ENCODE measurements at regions not wholly inside any gene's neighbourhood (a gene's known extent, or its start where the extent isn't known, plus 50 kb on each side); places are given as distances from the start of the nearest gene placed in this dataset.

GRCh38 chr13:22082030-22082429, 411.2 kb downstream of the FGF9 start:
- Histone ChIP-seq H3K9me3 (no peaks in the 10 kb centered on the region), H3K27ac (no peak overlapping the region), H3K4me3 (no peak overlapping the region), H3K4me1 (no peaks in the 10 kb centered on the region), H3K36me3 (no peaks in the 10 kb centered on the region), H3K27me3 (peaks cover 0 to 8% (median 0%) of the 10 kb centered on the region in 7 donors)
- TF ChIP-seq, protein P1, sequence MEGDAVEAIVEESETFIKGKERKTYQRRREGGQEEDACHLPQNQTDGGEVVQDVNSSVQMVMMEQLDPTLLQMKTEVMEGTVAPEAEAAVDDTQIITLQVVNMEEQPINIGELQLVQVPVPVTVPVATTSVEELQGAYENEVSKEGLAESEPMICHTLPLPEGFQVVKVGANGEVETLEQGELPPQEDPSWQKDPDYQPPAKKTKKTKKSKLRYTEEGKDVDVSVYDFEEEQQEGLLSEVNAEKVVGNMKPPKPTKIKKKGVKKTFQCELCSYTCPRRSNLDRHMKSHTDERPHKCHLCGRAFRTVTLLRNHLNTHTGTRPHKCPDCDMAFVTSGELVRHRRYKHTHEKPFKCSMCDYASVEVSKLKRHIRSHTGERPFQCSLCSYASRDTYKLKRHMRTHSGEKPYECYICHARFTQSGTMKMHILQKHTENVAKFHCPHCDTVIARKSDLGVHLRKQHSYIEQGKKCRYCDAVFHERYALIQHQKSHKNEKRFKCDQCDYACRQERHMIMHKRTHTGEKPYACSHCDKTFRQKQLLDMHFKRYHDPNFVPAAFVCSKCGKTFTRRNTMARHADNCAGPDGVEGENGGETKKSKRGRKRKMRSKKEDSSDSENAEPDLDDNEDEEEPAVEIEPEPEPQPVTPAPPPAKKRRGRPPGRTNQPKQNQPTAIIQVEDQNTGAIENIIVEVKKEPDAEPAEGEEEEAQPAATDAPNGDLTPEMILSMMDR (IDR thresholded peaks at IDR 0.05), result no peak
- intact Hi-C loops (cut with DNase I), result no loop called here
- WGBS, 2 donors, result 83 to 88% methylated on average over 2 of the region's 2 CpGs
- ATAC-seq, result no peak
- no peak for DNase-seq

GRCh38 chr13:22082437-22083100, 411.7 kb downstream of the FGF9 start:
- DNase-seq (no peak), ATAC-seq (no peak)
- intact Hi-C loops (cut with DNase I), result no loop called here
- H3K4me1 ChIP-seq, result no peaks in the 10 kb centered on the region
- no peak overlapping the region for H3K27ac ChIP-seq
- TF ChIP-seq, protein P1 (IDR thresholded peaks at IDR 0.05), result no peak
- 58 to 67% methylated on average over 2 of the region's 2 CpGs for WGBS, 2 donors
- H3K27me3 ChIP-seq, result peaks cover 0 to 8% (median 0%) of the 10 kb centered on the region in 7 donors
- no peaks in the 10 kb centered on the region for H3K9me3 ChIP-seq
- H3K36me3 ChIP-seq, result no peaks in the 10 kb centered on the region
- H3K4me3 ChIP-seq, result no peak overlapping the region

- intact Hi-C loops (cut with DNase I), result no loop called here
- ATAC-seq (no peak), DNase-seq (no peak)
- no peaks in the 10 kb centered on the region for H3K9me3 ChIP-seq
- no peak overlapping the region for H3K27ac ChIP-seq
- H3K4me3 ChIP-seq, result no peak overlapping the region
- WGBS, 2 donors, result 79 to 87% methylated on average over 2 of the region's 2 CpGs
- TF ChIP-seq, protein P1 (IDR thresholded peaks at IDR 0.05), result no peak
- no peaks in the 10 kb centered on the region for H3K4me1 ChIP-seq
- H3K36me3 ChIP-seq, result no peaks in the 10 kb centered on the region
- H3K27me3 ChIP-seq, result peaks cover 0 to 8% (median 0%) of the 10 kb centered on the region in 7 donors
Measured at GRCh38 chr13:22085001-22085400, 414.1 kb downstream of the FGF9 start.

DNA sequence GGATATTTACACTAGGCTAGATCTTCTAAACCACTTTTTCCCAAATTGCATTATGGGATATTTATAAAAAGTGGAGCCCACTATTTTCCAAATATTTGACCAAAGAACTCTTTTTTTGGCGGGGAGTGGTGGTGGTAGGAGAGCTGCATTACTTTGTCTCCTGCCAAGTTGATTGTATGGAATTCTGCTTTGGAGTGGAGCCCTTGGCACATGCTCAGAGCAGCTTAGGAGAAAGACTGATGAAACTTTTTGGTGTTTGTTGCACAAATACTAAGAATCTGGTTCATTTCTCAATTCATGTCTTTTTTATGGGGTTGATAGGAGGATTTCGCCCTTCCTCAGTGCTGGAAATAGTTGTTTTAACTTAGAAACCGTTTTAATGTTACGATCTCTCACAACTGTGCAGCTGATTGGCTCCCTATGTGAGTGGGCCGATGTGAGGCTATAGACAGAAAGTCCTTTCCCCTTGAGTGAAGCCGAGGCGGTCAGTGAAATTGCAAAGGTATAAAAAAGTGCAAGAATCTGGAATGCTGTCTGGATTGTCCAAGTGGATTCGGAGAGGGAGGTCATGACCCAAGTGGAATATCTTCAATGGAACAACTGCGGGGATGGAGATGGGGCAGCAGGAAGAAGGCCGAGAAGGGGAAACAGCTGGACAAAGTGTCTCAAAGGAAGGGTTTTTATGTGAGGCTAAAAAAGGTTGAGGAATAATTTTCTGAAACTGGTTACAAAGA, 415.9 kb downstream of the FGF9 start:
- ATAC-seq, result no peak
- intact Hi-C loops (cut with DNase I), result no loop called here
- WGBS, 2 donors, result 64 to 73% methylated on average over 10 of the region's 10 CpGs

More for the DNA sequence above, 415.9 kb downstream of the FGF9 start:
- Histone ChIP-seq H3K4me3 (no peak overlapping the region), H3K36me3 (no peaks in the 10 kb centered on the region), H3K27me3 (peaks cover 0 to 8% (median 0%) of the 10 kb centered on the region in 7 donors), H3K27ac (no peak overlapping the region), H3K4me1 (no peaks in the 10 kb centered on the region), H3K9me3 (no peaks in the 10 kb centered on the region)
- no peak for DNase-seq
- TF ChIP-seq, protein P1 (IDR thresholded peaks at IDR 0.05), result no peak
